Adrenal gland (tissue), 5 donors: ENCODE measurements at regions not wholly inside any gene's neighbourhood (a gene's known extent, or its start where the extent isn't known, plus 50 kb on each side); places are given as distances from the start of the nearest gene placed in this dataset.

ENCODE experiments used
- CTCF ChIP-seq, 6 experiments: fragments of 450-650 bp in 4 of 6; fragments of 200-600 bp in 2 of 6; sonication (generic) in 1 of 6; IDR thresholded peaks; 1 replicate in 5 of 6; 2 replicates in 1 of 6; pipeline versions ENCODE4 v1.5.1 to v1.8.0; 2016 to 2021; ENCODE audit warnings: antibody characterized with exemption in 6 of 6, mild to moderate bottlenecking in 2 of 6, moderate library complexity in 1 of 6
- POLR2A ChIP-seq, 2 donors: fragments of 450-650 bp; IDR thresholded peaks; one replicate each; pipeline ENCODE4 v1.6.1; 2017; ENCODE audit warnings: antibody characterized with exemption in 2 of 2, mild to moderate bottlenecking in 2 of 2, moderate library complexity in 1 of 2
- donor health status: DM: no; HTN: no; CAD: no.

- TF ChIP-seq CTCF (IDR thresholded peaks at IDR 0.05) (no peak), POLR2A (IDR thresholded peaks at IDR 0.05) (no peak)
Observed at GRCh38 chr11:8811571-8811970, 99.4 kb upstream of the AKIP1 start.
